NT2/D1 (cell line): ENCODE measurements at regions not wholly inside any gene's neighbourhood (a gene's known extent, or its start where the extent isn't known, plus 50 kb on each side); places are given as distances from the start of the nearest gene placed in this dataset.
"Not testable (repeated sequence)": the region's sequence is repeated elsewhere in the genome, so short reads cannot be mapped to it uniquely, and the experiment has no call there.

Experiments
- DNase-seq: peaks from one replicate; pipeline ENCODE4 v3.0.0-alpha.2; 2011; ENCODE audit warnings: low read depth, low spot score
- H3K27me3 ChIP-seq: 2 replicates; pipeline ENCODE4 v1.6.0; 2011; ENCODE audit warnings: mild to moderate bottlenecking; ENCODE audit not compliant: insufficient read length, insufficient read depth
- H3K36me3 ChIP-seq: 2 replicates; pipeline ENCODE4 v1.6.1; 2011; ENCODE audit warnings: mild to moderate bottlenecking, low read length, mixed read lengths; ENCODE audit not compliant: insufficient read depth, insufficient read length
- H3K4me1 ChIP-seq: 2 replicates; pipeline ENCODE4 v1.5.1; 2011; ENCODE audit not compliant: insufficient read depth, insufficient read length
- H3K4me3 ChIP-seq: 2 replicates; pipeline ENCODE4 v1.5.1; 2011; ENCODE audit warnings: low read depth; ENCODE audit not compliant: insufficient read length
- H3K9ac ChIP-seq: 2 replicates; pipeline ENCODE4 v1.6.0; 2011; ENCODE audit warnings: low read depth; ENCODE audit not compliant: insufficient read length
- H3K9me3 ChIP-seq: 2 replicates; pipeline ENCODE4 v1.5.1; 2011; ENCODE audit warnings: mild to moderate bottlenecking, low read length; ENCODE audit not compliant: insufficient read depth
- SUZ12 ChIP-seq: IDR thresholded peaks from 2 replicates; pipeline ENCODE4 v1.6.1; 2011; ENCODE audit not compliant: insufficient read length, insufficient read depth; ENCODE audit errors: extremely low read depth
- YY1 ChIP-seq: IDR thresholded peaks from 2 replicates; pipeline ENCODE4 v1.6.1; 2011; ENCODE audit not compliant: insufficient read length, insufficient read depth
- ZNF274 ChIP-seq: IDR thresholded peaks from 2 replicates; pipeline ENCODE4 v1.6.1; 2011; ENCODE audit warnings: mild to moderate bottlenecking, low read depth, low read length

- Histone ChIP-seq H3K36me3 (no peaks in the 10 kb centered on the region), H3K9ac (no peak overlapping the region), H3K4me3 (no peak overlapping the region), H3K9me3 (no peaks in the 10 kb centered on the region), H3K27me3 (no peaks in the 10 kb centered on the region), H3K4me1 (no peaks in the 10 kb centered on the region)
- DNase-seq, result no peak
- no peak for TF ChIP-seq ZNF274
- no peak for TF ChIP-seq SUZ12
- TF ChIP-seq YY1, result no peak
Observed at GRCh38 chr5:5736007-5736406, 313.5 kb downstream of the ICE1 start.

- not testable (repeated sequence) for H3K27me3 ChIP-seq, H3K4me1 ChIP-seq, H3K4me3 ChIP-seq, DNase-seq, H3K9ac ChIP-seq, H3K9me3 ChIP-seq, H3K36me3 ChIP-seq
Observed at GRCh38 chr5:5733058-5733457, 310.6 kb downstream of the ICE1 start.

DNA sequence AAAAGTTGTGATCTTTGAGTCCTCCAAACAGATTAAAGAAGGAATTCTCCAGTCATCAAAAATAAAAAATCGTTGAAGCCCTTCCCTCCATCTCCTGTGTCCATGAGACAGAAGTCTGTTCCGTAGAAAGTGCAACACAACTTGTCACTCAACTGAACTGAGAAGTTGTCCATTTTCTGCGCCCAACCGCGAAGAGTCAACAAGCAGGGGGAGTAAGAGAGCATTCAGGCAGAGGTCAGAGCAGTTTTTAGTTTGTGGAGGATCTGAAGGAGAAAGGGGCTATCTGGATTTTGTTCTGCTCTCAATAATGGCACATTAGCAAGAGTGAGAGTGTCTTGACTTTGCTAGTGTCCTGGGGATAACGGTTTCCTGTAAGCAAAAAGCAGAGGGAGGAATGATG is 303.9 kb downstream of the ICE1 start:
- H3K27me3 ChIP-seq, result no peaks in the 10 kb centered on the region
- H3K4me1 ChIP-seq, result no peaks in the 10 kb centered on the region
- H3K36me3 ChIP-seq, result no peaks in the 10 kb centered on the region
- peaks cover 4% of the 10 kb centered on the region; the same call in 1 of the 2 replicates for H3K9me3 ChIP-seq
- no peak for DNase-seq
- H3K9ac ChIP-seq, result no peak overlapping the region
- TF ChIP-seq SUZ12, result no peak
- TF ChIP-seq YY1, result no peak
- TF ChIP-seq ZNF274, result no peak
- H3K4me3 ChIP-seq, result no peak overlapping the region

GRCh38 chr5:5721881-5722280 is 299.4 kb downstream of the ICE1 start:
- Histone ChIP-seq H3K27me3 (no peaks in the 10 kb centered on the region), H3K9ac (no peak overlapping the region)
- DNase-seq, result no peak

DNA sequence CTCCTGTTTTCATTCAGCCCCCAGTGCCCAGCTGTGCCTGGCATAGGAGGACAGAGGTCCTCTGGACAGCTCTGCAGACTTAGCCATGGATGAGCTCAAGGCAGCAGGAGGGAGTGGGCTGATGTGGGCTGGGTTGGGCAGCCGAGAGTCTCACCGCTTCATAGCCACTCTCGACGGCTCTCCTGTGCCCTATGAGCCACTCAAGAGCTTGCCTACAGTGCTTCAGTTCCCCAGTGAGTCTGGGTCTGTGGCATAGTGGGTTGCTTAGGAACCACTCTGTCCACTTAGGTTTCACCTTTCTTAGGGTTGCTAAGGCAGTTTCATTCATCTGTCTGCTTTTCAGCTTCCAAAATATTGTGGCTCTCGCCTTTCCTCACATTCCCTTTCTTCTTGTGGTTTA is 296.8 kb downstream of the ICE1 start:
- Histone ChIP-seq H3K36me3 (no peaks in the 10 kb centered on the region), H3K4me1 (no peaks in the 10 kb centered on the region), H3K9me3 (peaks cover 4% of the 10 kb centered on the region; the same call in 1 of the 2 replicates), H3K9ac (no peak overlapping the region), H3K4me3 (no peak overlapping the region), H3K27me3 (no peaks in the 10 kb centered on the region)
- DNase-seq, result no peak
- TF ChIP-seq YY1, result no peak
- TF ChIP-seq SUZ12, result no peak
- TF ChIP-seq ZNF274, result no peak

More at GRCh38 chr5:5721881-5722280, 299.4 kb downstream of the ICE1 start:
- Histone ChIP-seq H3K9me3 (peaks cover 4% of the 10 kb centered on the region; the same call in 1 of the 2 replicates), H3K4me3 (no peak overlapping the region), H3K36me3 (no peaks in the 10 kb centered on the region), H3K4me1 (no peaks in the 10 kb centered on the region)
- TF ChIP-seq ZNF274, result no peak
- no peak for TF ChIP-seq YY1
- TF ChIP-seq SUZ12, result no peak

DNA sequence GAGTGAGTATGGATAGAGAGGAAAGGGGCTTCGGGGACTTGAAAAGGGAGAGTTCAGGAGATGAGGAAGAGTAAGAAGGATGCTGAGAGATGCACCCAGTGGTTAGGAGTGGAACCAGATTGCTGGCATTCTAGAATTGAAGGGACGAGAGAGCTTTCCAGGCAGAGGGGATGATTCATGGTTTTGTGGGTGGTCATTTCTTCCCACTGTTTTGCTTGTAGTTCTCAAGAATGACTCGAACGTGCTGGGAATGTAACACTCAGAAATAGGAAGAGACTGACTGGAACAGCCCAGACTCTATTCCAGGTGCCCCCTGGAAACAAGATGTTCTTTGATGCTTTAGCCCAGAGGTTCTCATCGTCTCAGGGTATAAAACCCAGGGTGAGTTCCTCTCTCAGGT is 294.2 kb downstream of the ICE1 start:
- Histone ChIP-seq H3K9ac (no peak overlapping the region), H3K9me3 (0 out of 2 replicates have a peak, but pooled peaks cover 4% of the 10 kb centered on the region), H3K27me3 (no peaks in the 10 kb centered on the region), H3K36me3 (no peaks in the 10 kb centered on the region), H3K4me1 (no peaks in the 10 kb centered on the region), H3K4me3 (no peak overlapping the region)
- no peak for TF ChIP-seq ZNF274
- no peak for DNase-seq

- no peak for DNase-seq
- Histone ChIP-seq H3K27me3 (no peaks in the 10 kb centered on the region), H3K9ac (no peak overlapping the region), H3K9me3 (peaks cover 20% of the 10 kb centered on the region; the same call in 1 of the 2 replicates), H3K4me3 (no peak overlapping the region), H3K4me1 (no peaks in the 10 kb centered on the region), H3K36me3 (no peaks in the 10 kb centered on the region)
- TF ChIP-seq ZNF274, result no peak
- no peak for TF ChIP-seq YY1
- TF ChIP-seq SUZ12, result no peak
Observed at GRCh38 chr5:5711592-5711991, 289.1 kb downstream of the ICE1 start.

DNA sequence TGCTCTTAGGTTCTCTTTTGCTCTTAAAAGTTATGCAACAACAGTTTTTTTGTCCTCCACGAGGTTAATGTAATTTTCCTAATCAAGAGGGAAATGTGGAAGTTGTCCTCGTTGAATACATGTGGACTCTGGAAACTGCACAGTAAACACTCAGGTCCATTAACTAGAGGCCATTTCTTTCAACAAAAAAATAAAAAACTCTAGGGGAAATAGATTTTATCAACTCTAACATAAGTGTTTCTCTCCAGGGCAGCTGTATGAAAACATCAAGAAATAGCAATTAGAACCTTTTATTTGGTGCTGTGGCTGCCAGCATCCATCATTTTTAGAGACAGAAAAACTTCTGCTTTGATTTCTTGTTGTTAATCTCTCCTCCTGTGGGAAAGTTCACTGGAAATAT is 288.6 kb downstream of the ICE1 start:
- Histone ChIP-seq H3K4me3 (no peak overlapping the region), H3K4me1 (no peaks in the 10 kb centered on the region), H3K36me3 (no peaks in the 10 kb centered on the region), H3K9ac (no peak overlapping the region), H3K9me3 (peaks cover 20% of the 10 kb centered on the region; the same call in 1 of the 2 replicates), H3K27me3 (no peaks in the 10 kb centered on the region)
- TF ChIP-seq SUZ12 (no peak), YY1 (no peak), ZNF274 (no peak)
- DNase-seq, result no peak
